ENCODE measurements at regions not wholly inside any gene's neighbourhood (a gene's known extent, or its start where the extent isn't known, plus 50 kb on each side); places are given as distances from the start of the nearest gene placed in this dataset.

DNA sequence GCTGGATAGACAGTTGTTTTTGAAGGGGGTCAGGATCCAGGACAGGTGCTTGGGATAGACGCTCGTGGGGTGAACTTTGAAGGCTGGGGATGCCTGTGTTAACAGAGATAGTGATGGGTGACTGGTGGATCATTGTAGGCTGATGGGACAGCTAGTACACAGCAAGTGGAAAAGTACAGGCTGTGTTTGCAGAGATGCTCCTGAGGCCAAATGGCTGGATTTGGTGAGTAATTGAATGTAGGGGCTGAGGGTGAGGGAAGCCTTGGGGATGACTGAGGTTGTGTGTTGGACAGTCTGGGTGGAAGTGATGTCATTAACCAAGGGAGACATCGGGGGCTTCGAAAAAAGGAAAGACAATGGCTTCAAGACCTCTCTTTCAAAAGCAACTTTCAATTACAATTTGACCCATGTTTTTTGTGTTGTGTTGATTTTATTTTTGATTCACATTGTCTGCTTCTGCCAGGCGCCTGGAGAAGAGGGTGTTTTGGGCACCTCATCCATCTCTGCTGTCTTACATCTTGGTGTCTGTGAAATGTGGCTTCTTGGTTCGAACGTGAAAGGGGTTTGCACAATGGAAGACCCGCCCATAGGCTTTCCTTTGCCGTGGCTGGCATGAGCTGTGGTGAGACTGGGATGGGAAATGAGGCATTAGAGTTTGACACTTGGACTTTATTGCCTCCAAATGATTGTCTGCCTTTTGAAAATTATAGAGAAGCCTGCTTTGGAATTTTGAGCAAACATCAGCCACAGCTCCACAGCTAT is 147.5 kb downstream of the FOXD2 start:
- TF ChIP-seq ZFX (IDR thresholded peaks at IDR 0.05), result no peak
- TF ChIP-seq, protein P1, sequence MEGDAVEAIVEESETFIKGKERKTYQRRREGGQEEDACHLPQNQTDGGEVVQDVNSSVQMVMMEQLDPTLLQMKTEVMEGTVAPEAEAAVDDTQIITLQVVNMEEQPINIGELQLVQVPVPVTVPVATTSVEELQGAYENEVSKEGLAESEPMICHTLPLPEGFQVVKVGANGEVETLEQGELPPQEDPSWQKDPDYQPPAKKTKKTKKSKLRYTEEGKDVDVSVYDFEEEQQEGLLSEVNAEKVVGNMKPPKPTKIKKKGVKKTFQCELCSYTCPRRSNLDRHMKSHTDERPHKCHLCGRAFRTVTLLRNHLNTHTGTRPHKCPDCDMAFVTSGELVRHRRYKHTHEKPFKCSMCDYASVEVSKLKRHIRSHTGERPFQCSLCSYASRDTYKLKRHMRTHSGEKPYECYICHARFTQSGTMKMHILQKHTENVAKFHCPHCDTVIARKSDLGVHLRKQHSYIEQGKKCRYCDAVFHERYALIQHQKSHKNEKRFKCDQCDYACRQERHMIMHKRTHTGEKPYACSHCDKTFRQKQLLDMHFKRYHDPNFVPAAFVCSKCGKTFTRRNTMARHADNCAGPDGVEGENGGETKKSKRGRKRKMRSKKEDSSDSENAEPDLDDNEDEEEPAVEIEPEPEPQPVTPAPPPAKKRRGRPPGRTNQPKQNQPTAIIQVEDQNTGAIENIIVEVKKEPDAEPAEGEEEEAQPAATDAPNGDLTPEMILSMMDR (conservative IDR thresholded peaks at IDR 0.05), result no peak
- H3K27ac ChIP-seq, result no peak overlapping the region

DNA sequence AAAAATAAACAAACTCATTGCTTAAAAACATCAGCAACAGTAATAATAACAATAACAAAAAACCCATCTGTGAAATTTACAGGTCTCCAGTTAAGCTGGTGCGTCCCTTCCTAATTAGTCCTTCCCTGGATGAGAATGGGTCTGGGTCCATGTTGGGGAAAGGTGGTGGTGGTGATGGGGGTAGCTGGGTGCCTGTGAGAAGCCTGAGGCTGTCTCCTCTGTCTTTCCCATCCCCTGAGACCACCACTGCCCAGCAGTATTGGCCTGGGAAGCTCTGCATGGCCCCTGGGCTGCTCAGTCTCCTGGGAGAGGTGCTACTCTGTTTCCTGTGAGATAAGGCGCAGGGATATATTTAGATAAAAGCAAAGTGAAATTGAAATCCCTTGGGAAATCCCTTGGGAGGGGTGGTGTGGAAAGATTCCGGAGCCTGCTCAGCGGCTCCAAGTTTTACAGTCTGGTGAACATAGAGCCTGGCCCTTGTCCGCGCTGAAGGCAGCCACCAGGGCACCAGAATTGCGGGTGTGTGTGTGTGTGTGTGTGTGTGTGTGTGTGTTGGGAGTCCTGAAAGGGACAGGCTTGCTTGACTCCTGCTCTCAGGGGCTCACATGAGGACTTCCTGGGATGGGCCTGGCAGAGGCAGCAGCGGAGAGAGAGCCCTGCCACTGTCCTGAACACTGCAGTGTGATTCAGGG is 150.2 kb downstream of the FOXD2 start:
- no peak overlapping the region for H3K27ac ChIP-seq
- no peak for TF ChIP-seq ZFX (IDR thresholded peaks at IDR 0.05)
- TF ChIP-seq, protein P1 (conservative IDR thresholded peaks at IDR 0.05), result no peak

DNA sequence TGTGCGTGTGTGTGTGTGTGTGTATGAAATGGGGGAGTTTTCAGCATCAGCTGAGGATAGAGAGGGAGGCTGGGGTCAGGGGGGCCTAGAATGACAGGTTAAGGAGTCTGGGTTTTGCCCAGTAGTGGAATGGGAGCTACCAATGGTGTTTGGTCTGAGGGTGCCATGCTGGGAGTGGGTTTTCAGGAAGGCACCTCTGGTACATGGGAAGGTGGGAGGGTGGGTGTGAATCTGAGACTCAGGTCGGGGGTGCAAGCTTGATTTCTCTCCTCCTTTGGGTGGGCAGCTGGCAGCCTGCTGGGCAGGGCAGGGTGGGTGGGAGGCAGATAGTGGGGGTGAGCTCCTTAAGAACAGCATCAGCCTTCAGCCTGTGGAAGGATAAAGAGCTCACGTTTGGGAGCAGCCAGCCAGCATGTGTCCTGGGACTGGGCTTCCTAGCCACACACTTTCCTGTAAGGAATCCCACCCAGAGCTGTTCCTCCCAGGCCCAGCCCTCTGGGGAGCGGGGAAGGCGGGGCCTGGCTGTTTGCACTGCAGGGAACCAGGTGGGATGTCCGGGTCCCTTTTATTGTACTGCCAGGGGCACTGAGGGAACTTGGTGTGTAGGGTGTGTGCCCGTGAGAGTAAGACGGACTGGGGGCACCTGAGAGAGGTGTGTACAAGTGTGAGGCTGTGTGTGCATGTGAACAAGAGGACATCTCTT is 152.8 kb downstream of the FOXD2 start:
- no peak overlapping the region for H3K27ac ChIP-seq
- no peak for TF ChIP-seq ZFX (IDR thresholded peaks at IDR 0.05)
- TF ChIP-seq, protein P1 (conservative IDR thresholded peaks at IDR 0.05), result no peak

DNA sequence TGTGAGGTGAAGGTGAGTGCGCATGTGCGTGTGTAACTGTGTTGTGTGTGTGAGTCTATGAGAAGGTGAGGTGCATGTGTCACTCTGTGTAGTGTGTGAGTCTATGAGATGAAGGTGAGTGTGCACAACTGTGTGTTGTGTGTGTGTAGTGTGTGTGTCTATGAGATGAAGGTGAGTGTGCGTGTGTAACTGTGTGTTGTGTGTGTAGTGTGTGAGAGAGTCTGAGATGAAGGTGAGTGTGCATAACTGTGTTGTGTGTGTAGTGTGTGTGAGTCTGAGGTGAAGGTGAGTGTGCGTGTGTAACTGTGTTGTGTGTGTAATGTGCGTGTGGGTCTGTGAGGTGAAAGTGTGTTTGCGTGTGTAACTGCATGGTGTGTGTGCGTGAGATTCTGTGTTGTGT is 154.0 kb downstream of the FOXD2 start:
- H3K27ac ChIP-seq, result no peak overlapping the region
- TF ChIP-seq ZFX (IDR thresholded peaks at IDR 0.05), result no peak
- TF ChIP-seq, protein P1 (conservative IDR thresholded peaks at IDR 0.05), result no peak

DNA sequence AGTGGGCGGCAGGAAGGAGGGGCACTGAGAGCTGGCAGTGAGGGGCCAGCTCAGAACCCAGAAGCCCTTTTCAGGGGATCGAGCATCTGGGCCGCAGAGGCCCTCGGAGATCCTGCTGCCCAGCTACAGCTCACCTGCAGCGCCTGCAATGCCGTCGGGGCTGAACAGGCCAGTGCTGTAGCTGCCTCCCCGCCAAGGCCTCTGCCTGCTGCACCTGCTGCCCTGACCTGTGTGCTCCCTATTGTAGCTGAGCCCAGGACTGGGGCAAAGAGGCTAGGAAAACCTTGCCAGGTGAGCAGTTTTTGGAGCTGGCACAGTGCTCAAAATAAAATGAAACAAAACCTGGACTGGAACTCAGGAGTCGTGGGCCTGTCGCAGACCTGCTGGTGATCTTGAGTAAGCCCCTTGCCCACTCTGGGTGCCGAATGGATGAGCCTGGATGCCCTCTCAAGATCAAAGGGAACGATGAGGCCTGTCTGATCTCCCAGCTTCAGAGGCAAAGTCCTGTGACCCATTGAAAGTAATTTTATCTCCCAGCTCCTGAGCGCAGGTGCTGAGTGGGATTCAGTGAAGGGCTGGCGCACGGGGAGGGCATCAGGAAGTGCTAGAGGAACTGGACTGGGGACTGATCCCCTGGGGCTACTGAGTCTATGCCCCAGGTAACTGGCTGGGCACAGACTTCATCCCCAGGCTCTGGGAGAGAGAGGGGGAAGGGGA is 154.6 kb downstream of the FOXD2 start:
- no peak overlapping the region for H3K27ac ChIP-seq
- TF ChIP-seq ZFX (IDR thresholded peaks at IDR 0.05), result no peak
- TF ChIP-seq, protein P1 (conservative IDR thresholded peaks at IDR 0.05), result no peak

DNA sequence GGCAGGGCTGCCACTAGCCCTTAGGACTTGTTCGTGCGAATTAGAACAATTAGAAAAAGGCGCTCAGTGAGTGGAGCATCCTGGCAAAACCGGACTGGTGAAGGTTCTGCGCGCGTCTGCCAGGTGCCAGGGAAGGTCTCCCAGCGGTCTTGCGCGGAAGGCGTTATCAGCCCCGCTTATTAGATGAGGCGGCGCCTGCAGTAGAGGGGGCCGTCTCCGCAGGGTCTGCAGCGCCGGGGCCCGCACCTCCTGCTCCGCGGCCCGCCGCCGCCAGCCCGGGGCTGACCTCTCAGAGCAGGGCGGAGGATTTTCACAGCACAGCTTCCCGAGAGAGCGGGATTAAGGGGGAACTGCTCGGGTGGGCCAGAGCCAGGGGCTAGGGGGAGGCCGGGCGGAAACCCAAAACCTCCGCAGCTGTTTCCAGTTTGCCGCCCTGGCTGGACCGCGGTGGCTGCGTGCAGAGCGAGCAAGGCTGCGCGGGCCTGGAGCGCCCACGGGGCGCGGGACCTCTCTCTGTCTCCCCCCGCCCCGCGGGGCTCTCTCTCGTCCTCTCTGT is 155.2 kb downstream of the FOXD2 start:
- no peak overlapping the region for H3K27ac ChIP-seq
- TF ChIP-seq, protein P1 (conservative IDR thresholded peaks at IDR 0.05), result no peak
- TF ChIP-seq ZFX (IDR thresholded peaks at IDR 0.05), result no peak
